Fibroblast of lung (primary cell): ENCODE measurements at regions not wholly inside any gene's neighbourhood (a gene's known extent, or its start where the extent isn't known, plus 50 kb on each side); places are given as distances from the start of the nearest gene placed in this dataset.

Source experiments
- DNase-seq, 2 donors: peaks; one replicate each; pipeline versions ENCODE4 v3.0.0 to v3.0.0-alpha.2; 2010; ENCODE audit warnings: low read depth in 2 of 2
- H2AFZ ChIP-seq: 2 replicates; pipeline ENCODE4 v1.5.1; 2012; ENCODE audit warnings: low read length, control low read depth, inconsistent platforms
- H3K27ac ChIP-seq: 2 replicates; pipeline ENCODE4 v1.5.1; 2011; ENCODE audit warnings: low read length, control low read depth; ENCODE audit not compliant: insufficient read depth
- H3K27me3 ChIP-seq: 2 replicates; pipeline ENCODE4 v1.5.1; 2011; ENCODE audit warnings: mild to moderate bottlenecking, low read length; ENCODE audit not compliant: control insufficient read depth, insufficient read depth
- H3K36me3 ChIP-seq: 2 replicates; pipeline ENCODE4 v1.5.1; 2011; ENCODE audit warnings: low read length; ENCODE audit not compliant: control insufficient read depth, insufficient read depth
- H3K4me1 ChIP-seq: 2 replicates; pipeline ENCODE4 v1.5.1; 2011; ENCODE audit warnings: low read length; ENCODE audit not compliant: control insufficient read depth, insufficient read depth; ENCODE audit errors: extremely low read depth
- H3K4me2 ChIP-seq: 2 replicates; pipeline ENCODE4 v1.5.1; 2011; ENCODE audit warnings: low read length, control low read depth; ENCODE audit not compliant: insufficient read depth; ENCODE audit errors: extremely low read depth
- H3K4me3 ChIP-seq, 4 experiments: fragments of 200-600 bp in 1 of 4; sonication (generic) in 1 of 4; replicated peaks in 1 of 4; 2 replicates each; pipeline ENCODE4 v1.5.1; 2011 to 2016; ENCODE audit warnings: low read length in 4 of 4, low read depth in 3 of 4, mild to moderate bottlenecking in 3 of 4, control low read depth in 2 of 4, inconsistent platforms in 1 of 4, mixed read lengths in 1 of 4; ENCODE audit not compliant: insufficient read depth in 1 of 4; ENCODE audit errors: control extremely low read depth in 1 of 4
- H3K79me2 ChIP-seq: 2 replicates; pipeline ENCODE4 v1.5.1; 2012; ENCODE audit warnings: mild to moderate bottlenecking, low read length, inconsistent platforms; ENCODE audit not compliant: control insufficient read depth, insufficient read depth
- H3K9ac ChIP-seq: 2 replicates; pipeline ENCODE4 v1.5.1; 2011; ENCODE audit warnings: mild to moderate bottlenecking, low read length, control low read depth; ENCODE audit not compliant: insufficient read depth
- H3K9me3 ChIP-seq: 2 replicates; pipeline ENCODE4 v1.5.1; 2012; ENCODE audit warnings: low read depth, low read length; ENCODE audit not compliant: control insufficient read depth, insufficient read depth
- H4K20me1 ChIP-seq: 2 replicates; pipeline ENCODE4 v1.5.1; 2011; ENCODE audit warnings: low read length; ENCODE audit not compliant: control insufficient read depth, insufficient read depth; ENCODE audit errors: extremely low read depth
- CTCF ChIP-seq, 2 donors: IDR thresholded peaks in 1 of 2; conservative IDR thresholded peaks in 1 of 2; 1 replicate in 1 of 2; 2 replicates in 1 of 2; pipeline ENCODE4 v1.5.1; 2011 to 2012; ENCODE audit warnings: low read length in 2 of 2, control low read depth in 1 of 2, inconsistent platforms in 1 of 2, low read depth in 1 of 2, mild to moderate bottlenecking in 1 of 2
- EZH2 ChIP-seq: IDR thresholded peaks from 2 replicates; pipeline ENCODE4 v1.5.1; 2012; ENCODE audit warnings: low read length, control low read depth, mild to moderate bottlenecking; ENCODE audit errors: missing control alignments

DNA sequence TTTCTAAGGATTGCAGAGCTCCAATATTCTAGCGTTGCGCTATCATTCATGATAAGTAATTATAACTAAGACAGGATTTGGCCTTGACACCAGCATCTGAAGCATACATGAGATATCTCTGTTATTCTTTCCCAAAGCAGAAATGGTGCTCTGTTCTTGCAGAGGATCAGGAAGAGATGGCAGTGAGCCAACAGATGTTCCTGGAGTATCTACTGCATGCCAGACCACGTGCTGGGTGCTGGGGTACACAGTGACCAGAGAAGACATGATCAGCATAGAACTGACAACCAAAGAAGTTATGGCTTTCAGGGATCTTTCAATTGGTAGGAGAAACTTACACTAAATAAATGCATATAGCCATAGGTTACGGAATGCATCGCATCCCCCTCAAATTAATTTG, 63.7 kb upstream of the PLXNA4 start:
- no peak for DNase-seq
- no peak overlapping the region for H3K4me3 ChIP-seq
- TF ChIP-seq CTCF (conservative IDR thresholded peaks at IDR 0.05 in 1 of 2, IDR thresholded peaks at IDR 0.05 in 1 of 2; ENCODE audit: low read depth in 1 of 2, low read length in 2 of 2) (no peak), EZH2 (no peak)
- no peaks in the 10 kb centered on the region for H4K20me1 ChIP-seq
- H3K79me2 ChIP-seq: no peaks in the 10 kb centered on the region
- no peaks in the 10 kb centered on the region for H3K9me3 ChIP-seq
- no peak overlapping the region for H3K27ac ChIP-seq
- H3K4me1 ChIP-seq: no peaks in the 10 kb centered on the region
- H3K4me2 ChIP-seq: no peak overlapping the region
- H3K9ac ChIP-seq: no peak overlapping the region
- no peaks in the 10 kb centered on the region for H3K36me3 ChIP-seq
- H2AFZ ChIP-seq: no peak overlapping the region
- no peaks in the 10 kb centered on the region for H3K27me3 ChIP-seq

GRCh38 chr7:132638000-132638399, 61.7 kb upstream of the PLXNA4 start:
- no peaks in the 10 kb centered on the region for H3K79me2 ChIP-seq
- H3K4me3 ChIP-seq: no peak overlapping the region
- no peak for TF ChIP-seq EZH2
- TF ChIP-seq CTCF (conservative IDR thresholded peaks at IDR 0.05 in 1 of 2, IDR thresholded peaks at IDR 0.05 in 1 of 2; ENCODE audit: low read depth in 1 of 2, low read length in 2 of 2): no peak

DNA sequence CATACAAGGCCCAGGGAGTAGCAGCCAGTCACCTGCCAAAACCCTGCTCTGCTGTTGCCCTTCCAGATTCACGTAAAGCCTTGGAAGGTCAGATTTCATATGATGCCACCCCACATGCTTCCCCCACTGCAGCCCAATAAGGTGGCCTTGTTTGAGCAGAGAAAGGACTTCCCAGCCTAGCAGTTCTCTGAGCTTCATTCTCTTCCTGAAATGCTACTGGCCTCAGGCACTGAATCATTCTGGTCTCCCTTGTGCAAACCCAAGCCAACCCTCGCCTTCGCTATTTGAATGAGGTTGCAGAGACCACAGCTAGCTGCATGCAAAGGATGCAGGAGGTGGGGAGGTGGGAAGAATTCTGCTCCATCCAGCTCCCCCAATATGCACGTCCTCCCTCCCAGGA, 60.3 kb upstream of the PLXNA4 start:
- Histone ChIP-seq H3K4me2 (no peak overlapping the region), H3K4me3 (no peak overlapping the region), H3K9ac (no peak overlapping the region), H3K36me3 (no peaks in the 10 kb centered on the region), H4K20me1 (no peaks in the 10 kb centered on the region), H2AFZ (no peak overlapping the region), H3K9me3 (no peaks in the 10 kb centered on the region), H3K27ac (no peak overlapping the region), H3K4me1 (no peaks in the 10 kb centered on the region), H3K27me3 (no peaks in the 10 kb centered on the region), H3K79me2 (no peaks in the 10 kb centered on the region)
- no peak for TF ChIP-seq EZH2
- no peak for TF ChIP-seq CTCF (conservative IDR thresholded peaks at IDR 0.05 in 1 of 2, IDR thresholded peaks at IDR 0.05 in 1 of 2; ENCODE audit: low read depth in 1 of 2, low read length in 2 of 2)
- DNase-seq: no peak

More at GRCh38 chr7:132638000-132638399, 61.7 kb upstream of the PLXNA4 start:
- no peak overlapping the region for H3K27ac ChIP-seq
- H3K27me3 ChIP-seq: no peaks in the 10 kb centered on the region
- no peaks in the 10 kb centered on the region for H3K36me3 ChIP-seq
- DNase-seq: no peak
- no peak overlapping the region for H3K4me2 ChIP-seq
- no peaks in the 10 kb centered on the region for H3K9me3 ChIP-seq
- no peaks in the 10 kb centered on the region for H4K20me1 ChIP-seq
- no peak overlapping the region for H2AFZ ChIP-seq
- H3K4me1 ChIP-seq: no peaks in the 10 kb centered on the region
- no peak overlapping the region for H3K9ac ChIP-seq
